Testis (tissue), 2 donors: ENCODE measurements at regions not wholly inside any gene's neighbourhood (a gene's known extent, or its start where the extent isn't known, plus 50 kb on each side); places are given as distances from the start of the nearest gene placed in this dataset.
A peak's percentile ranks its signal among the peaks of the same experiment; 100 is the strongest.

Experiments used
- DNase-seq: peaks from one replicate; pipeline ENCODE4 v3.0.0-alpha.2; 2019
- H3K27ac ChIP-seq, 2 donors: fragments of 200-600 bp; sonication (generic); one replicate each; pipeline ENCODE4 v1.5.1; 2019
- H3K27me3 ChIP-seq: fragments of 200-600 bp; sonication (generic); one replicate; pipeline ENCODE4 v1.5.1; 2019
- H3K36me3 ChIP-seq: fragments of 200-600 bp; sonication (generic); one replicate; pipeline ENCODE4 v1.5.1; 2017; ENCODE audit warnings: low read depth; ENCODE audit errors: missing control alignments
- H3K4me1 ChIP-seq: fragments of 200-600 bp; sonication (generic); one replicate; pipeline ENCODE4 v1.5.1; 2019
- H3K4me3 ChIP-seq, 2 donors: fragments of 200-600 bp; sonication (generic); one replicate each; pipeline ENCODE4 v1.5.1; 2017 to 2019
- H3K9me3 ChIP-seq: fragments of 200-600 bp; sonication (generic); one replicate; pipeline ENCODE4 v1.5.1; 2017
- POLR2A ChIP-seq: fragments of 450-650 bp; IDR thresholded peaks from one replicate; pipeline ENCODE4 v1.6.1; 2017; ENCODE audit warnings: antibody characterized with exemption, mild to moderate bottlenecking, moderate library complexity
- WGBS, 2 donors: methylation state at CpG; one replicate each; pipeline ENCODE4 v1.1.5; 2018; 5-methylcytosine and 5-hydroxymethylcytosine counted together
- intact Hi-C: fragments of 100-400 bp; cut with DNase I; formaldehyde crosslinking; loops from one replicate; pipeline ENCODE4 v1.15.1; 2023; ENCODE audit warnings: low total_unique reads
- TF ChIP-seq, protein P1 (sequence below), 3 experiments: fragments of 450-650 bp in 2 of 3; fragments of 200-600 bp in 1 of 3; sonication (generic) in 1 of 3; IDR thresholded peaks; one replicate each; pipeline ENCODE4 v1.5.1; 2016 to 2019; ENCODE audit warnings: antibody characterized with exemption in 3 of 3, mild to moderate bottlenecking in 2 of 3, moderate library complexity in 1 of 3

DNA sequence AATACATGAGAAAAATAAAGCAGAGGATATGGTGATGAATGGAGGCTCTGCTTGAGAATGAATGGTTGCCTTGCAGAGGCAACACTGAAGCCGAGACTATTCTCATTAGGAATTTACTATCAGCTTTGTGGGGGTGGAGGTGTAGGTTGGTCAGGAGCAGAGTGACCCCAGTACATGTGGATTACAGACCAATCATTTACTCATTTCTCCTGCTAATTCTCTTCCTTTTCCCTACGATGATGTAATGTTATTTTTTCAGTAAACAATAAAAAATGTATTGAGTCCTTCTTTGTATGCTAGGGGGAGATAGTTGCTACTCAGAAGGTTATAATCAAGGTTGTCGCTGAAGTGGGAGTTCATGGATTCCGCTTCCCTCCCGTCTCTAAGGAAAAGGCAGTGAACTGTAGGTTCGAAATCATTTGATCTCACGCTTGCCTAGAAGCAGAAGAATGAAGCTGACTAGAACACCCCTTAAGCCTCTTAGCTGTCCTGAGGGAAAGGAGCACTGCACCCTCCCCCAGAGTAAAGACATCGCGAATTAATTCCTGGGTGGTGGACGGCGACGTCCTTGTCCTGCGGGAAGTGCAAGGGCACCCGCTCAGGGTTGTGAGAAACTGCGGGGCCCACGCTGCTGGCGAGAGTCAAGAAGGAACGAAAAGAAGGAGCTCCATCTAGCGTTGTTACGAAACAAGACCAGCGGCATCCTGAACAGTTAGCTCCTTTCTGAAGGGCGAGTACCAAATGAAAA lies 213.2 kb upstream of the PFN2 start:
- peak overlapping the region; percentile 29 to 46 for H3K4me3 ChIP-seq
- 1 to 2% methylated on average over 21 to 22 of the region's 22 CpGs for WGBS, 2 donors
- peak overlapping the region in 1 of 2 donors; percentile 23 for H3K27ac ChIP-seq

DNA sequence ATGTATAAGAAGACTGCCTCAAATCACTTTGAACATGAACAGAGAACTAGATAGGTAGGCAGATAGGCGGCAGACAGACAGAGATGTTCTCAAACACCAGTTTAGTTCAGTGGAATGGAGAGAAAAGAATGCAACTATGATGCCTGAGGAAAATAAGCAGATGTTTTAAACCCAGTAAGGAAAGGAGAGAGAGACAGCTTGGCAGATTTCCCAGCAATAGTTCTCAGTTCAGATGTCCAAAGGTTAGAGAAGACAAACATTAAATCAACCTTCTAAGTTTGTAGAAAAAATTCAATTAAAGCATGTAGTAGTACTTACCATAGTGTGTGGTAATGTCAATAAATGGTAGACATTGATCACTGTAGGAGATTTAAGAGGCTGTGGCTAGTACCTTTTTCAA lies 209.6 kb upstream of the PFN2 start:
- 48 to 59% methylated on average over 1 of the region's 1 CpG for WGBS, 2 donors
- no peak for DNase-seq

More for the DNA sequence above, 213.2 kb upstream of the PFN2 start:
- intact Hi-C loops = loop anchor here (10.0 kb wide), 1 partner anchor 209 kb away; the partner anchor contains the start of gene PFN2
- Histone ChIP-seq H3K36me3 (no peaks in the 10 kb centered on the region), H3K9me3 (no peaks in the 10 kb centered on the region), H3K4me1 (peaks cover 4% of the 10 kb centered on the region), H3K27me3 (no peaks in the 10 kb centered on the region)
- TF ChIP-seq, protein P1, sequence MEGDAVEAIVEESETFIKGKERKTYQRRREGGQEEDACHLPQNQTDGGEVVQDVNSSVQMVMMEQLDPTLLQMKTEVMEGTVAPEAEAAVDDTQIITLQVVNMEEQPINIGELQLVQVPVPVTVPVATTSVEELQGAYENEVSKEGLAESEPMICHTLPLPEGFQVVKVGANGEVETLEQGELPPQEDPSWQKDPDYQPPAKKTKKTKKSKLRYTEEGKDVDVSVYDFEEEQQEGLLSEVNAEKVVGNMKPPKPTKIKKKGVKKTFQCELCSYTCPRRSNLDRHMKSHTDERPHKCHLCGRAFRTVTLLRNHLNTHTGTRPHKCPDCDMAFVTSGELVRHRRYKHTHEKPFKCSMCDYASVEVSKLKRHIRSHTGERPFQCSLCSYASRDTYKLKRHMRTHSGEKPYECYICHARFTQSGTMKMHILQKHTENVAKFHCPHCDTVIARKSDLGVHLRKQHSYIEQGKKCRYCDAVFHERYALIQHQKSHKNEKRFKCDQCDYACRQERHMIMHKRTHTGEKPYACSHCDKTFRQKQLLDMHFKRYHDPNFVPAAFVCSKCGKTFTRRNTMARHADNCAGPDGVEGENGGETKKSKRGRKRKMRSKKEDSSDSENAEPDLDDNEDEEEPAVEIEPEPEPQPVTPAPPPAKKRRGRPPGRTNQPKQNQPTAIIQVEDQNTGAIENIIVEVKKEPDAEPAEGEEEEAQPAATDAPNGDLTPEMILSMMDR (IDR thresholded peaks at IDR 0.05) = peak; percentile 39 to 56 (median 47)
- no peak for TF ChIP-seq POLR2A
- peak; percentile 79 for DNase-seq

DNA sequence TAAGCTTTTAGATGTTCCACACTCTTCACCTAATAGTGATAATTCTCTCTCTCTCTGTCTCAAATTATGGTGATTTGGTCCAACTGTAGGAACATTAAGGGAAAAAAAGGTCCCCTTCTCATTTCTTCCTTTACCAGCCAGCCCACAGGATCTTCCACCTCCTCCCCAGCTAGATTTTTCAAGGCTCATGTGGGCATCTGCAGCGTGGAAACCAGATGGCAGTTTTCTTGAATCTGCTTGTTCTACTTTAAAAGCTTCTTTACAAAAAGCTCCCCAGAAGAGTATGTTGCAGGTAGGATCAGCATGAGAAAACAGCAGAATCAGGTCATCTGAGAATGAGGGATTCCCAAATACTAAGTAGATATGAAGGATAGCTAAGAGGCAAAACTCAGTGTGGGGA lies 208.6 kb upstream of the PFN2 start:
- Histone ChIP-seq H3K36me3 (no peaks in the 10 kb centered on the region), H3K27me3 (no peaks in the 10 kb centered on the region), H3K4me1 (peaks cover 4% of the 10 kb centered on the region), H3K9me3 (no peaks in the 10 kb centered on the region), H3K27ac (no peak overlapping the region), H3K4me3 (no peak overlapping the region)
- no peak for TF ChIP-seq POLR2A
- TF ChIP-seq, protein P1 (IDR thresholded peaks at IDR 0.05) = no peak
- 82 to 90% methylated on average over 1 of the region's 1 CpG for WGBS, 2 donors
- intact Hi-C loops = no loop called here
- DNase-seq = no peak

More for the DNA sequence above, 209.6 kb upstream of the PFN2 start:
- H3K4me3 ChIP-seq = no peak overlapping the region
- H3K27ac ChIP-seq = no peak overlapping the region
- no peaks in the 10 kb centered on the region for H3K9me3 ChIP-seq
- intact Hi-C loops = loop anchor here (10.0 kb wide), 1 partner anchor 206 kb away; the partner anchor contains the start of gene PFN2
- no peak for TF ChIP-seq POLR2A
- TF ChIP-seq, protein P1 (IDR thresholded peaks at IDR 0.05) = no peak
- H3K4me1 ChIP-seq = peaks cover 4% of the 10 kb centered on the region
- H3K27me3 ChIP-seq = no peaks in the 10 kb centered on the region
- H3K36me3 ChIP-seq = no peaks in the 10 kb centered on the region

DNA sequence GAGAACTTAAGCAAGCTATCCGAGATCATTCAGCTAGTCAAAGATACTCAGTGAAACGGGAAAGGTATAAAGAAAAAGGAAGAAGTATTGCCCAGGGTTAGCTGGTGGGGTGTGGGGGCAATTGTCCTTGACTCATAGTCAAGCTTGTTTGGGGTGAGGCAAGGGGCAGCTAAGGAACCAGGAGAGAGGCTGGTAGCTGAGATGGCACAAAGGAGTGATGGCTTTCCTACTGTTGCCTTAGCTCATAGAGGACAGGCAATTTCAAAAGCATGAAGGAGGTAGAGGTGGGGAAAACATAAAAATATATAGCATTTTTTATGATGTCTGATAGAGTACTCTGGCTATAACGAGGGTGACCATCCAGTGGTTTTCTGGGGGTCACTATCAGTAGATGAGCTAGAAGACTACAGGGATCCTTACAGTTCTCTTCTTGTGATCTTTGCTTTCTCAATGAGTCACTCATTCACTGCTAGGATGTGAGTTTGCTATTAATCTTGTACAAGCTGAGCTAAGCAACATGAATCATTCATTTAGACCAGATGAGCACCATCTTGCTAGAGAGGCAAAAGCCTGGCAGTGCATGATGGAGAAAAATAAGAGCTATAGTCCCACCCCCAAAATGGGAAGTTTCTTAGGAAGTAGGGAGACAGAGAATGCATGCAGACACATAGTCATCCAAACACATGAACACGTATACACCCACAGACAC lies 207.1 kb upstream of the PFN2 start:
- DNase-seq = no peak
- intact Hi-C loops = no loop called here

More for the DNA sequence above, 207.1 kb upstream of the PFN2 start:
- Histone ChIP-seq H3K4me3 (no peak overlapping the region), H3K27ac (no peak overlapping the region), H3K27me3 (no peaks in the 10 kb centered on the region), H3K9me3 (no peaks in the 10 kb centered on the region), H3K36me3 (no peaks in the 10 kb centered on the region), H3K4me1 (no peaks in the 10 kb centered on the region)
- TF ChIP-seq, protein P1 (IDR thresholded peaks at IDR 0.05) = no peak
- no peak for TF ChIP-seq POLR2A
- 85 to 90% methylated on average over 4 of the region's 4 CpGs for WGBS, 2 donors
